Right hindlimb (tissue), 1 donor: ENCODE measurements at regions not wholly inside any gene's neighbourhood (a gene's known extent, or its start where the extent isn't known, plus 50 kb on each side); places are given as distances from the start of the nearest gene placed in this dataset.
"Not testable (repeated sequence)": the region's sequence is repeated elsewhere in the genome, so short reads cannot be mapped to it uniquely, and the experiment has no call there.

Experiments
- DNase-seq: peaks from one replicate; pipeline ENCODE4 v3.0.0-alpha.2; 2018

GRCh38 chr1:222057162-222057561 is 315.3 kb upstream of the DUSP10 start:
- DNase-seq: no peak

GRCh38 chr1:222054416-222054815 is 312.5 kb upstream of the DUSP10 start:
- DNase-seq: no peak

- no peak for DNase-seq
Measured at GRCh38 chr1:222053790-222054294, 312.0 kb upstream of the DUSP10 start.

GRCh38 chr1:222051311-222051710 is 309.4 kb upstream of the DUSP10 start:
- DNase-seq: not testable (repeated sequence)

DNA sequence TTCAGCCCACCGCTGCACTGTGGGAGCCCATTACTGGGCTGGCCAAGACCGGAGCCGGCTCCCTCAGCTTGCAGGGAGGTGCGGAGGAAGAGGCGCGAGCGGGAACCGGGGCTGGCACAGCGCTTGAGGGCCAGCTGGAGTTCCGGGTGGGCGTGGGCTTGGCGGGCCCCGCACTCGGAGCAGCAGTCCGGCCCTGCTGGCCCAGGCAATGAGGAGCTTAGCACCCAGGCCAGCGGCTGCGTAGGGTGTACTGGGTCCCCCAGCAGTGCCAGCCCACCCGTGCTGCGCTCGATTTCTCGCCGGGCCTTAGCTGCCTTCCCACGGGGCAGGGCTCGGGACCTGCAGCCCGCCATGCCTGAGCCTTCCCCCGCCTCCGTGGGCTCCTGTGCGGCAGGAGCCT is 307.8 kb upstream of the DUSP10 start:
- not testable (repeated sequence) for DNase-seq

DNA sequence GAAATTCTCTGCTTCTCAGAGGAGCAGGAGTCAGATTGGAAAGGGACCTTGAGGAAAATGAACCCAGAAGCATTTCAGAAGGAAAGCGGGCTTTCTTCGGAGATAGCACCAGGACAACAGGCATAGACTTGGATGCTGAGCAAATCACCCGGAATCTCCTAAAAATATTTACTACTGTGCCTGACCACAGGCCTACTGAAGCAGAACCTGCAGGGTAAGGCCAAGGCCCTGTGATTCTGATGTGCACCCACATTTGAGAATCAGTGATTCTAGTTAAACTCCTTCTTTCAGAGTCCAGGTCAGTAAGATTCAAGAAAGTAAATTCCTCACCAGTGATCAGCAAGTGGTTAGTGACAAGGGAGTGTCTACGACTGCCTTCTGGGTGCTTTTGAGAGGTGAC is 307.3 kb upstream of the DUSP10 start:
- no peak for DNase-seq

- no peak for DNase-seq
Measured at GRCh38 chr1:222048094-222048595, 306.3 kb upstream of the DUSP10 start.

- DNase-seq: no peak
Measured at GRCh38 chr1:222047366-222047765, 305.5 kb upstream of the DUSP10 start.

DNA sequence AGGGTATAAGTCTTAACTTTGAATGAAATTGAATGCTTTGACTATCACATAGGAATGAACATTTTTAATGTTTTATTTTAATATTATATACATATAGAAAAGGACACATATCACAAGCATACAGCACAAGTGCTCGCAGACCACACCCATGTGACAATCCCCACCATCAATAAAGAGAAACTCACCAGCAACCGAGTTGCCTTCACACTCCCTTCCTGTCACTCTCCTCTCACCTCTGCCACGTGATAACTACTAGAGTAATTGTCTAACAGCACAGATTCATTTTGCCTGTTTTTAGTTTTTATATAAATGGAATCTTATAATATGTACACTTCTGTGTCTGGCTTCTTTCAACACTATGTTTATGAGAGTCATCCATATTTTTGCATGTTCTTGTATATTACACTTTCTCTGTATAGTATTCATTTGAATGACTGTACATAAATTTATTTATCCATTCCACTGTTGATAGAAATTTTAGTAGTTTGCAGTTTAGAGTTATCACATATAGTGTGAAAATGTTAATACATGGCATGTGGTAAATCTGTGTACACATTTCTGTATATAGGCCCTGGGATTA is 304.9 kb upstream of the DUSP10 start:
- no peak for DNase-seq

- no peak for DNase-seq
Measured at GRCh38 chr1:222045786-222046185, 303.9 kb upstream of the DUSP10 start.

DNA sequence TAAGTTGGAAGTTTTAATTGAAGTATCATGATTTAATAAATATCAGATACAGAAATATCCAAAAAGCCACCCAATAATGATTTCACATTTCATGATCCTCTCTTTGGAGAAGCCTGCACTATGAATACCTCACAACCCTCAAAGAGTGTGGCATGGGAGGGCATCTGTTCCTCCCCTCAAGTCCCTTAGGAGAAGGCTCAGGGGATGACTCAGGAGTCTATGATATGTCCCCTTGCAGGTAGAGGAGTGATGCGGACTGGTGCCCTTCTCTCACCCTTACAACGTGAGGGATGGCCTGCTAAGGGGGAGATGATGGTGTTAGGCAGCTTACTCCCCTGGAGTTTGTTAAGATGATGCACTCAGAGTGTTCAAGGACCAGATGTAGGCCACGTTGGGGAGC is 303.3 kb upstream of the DUSP10 start:
- DNase-seq: no peak

- DNase-seq: peak; percentile 43
Measured at GRCh38 chr1:222043444-222044292, 301.8 kb upstream of the DUSP10 start.

GRCh38 chr1:222042120-222042519 is 300.2 kb upstream of the DUSP10 start:
- DNase-seq: no peak

DNA sequence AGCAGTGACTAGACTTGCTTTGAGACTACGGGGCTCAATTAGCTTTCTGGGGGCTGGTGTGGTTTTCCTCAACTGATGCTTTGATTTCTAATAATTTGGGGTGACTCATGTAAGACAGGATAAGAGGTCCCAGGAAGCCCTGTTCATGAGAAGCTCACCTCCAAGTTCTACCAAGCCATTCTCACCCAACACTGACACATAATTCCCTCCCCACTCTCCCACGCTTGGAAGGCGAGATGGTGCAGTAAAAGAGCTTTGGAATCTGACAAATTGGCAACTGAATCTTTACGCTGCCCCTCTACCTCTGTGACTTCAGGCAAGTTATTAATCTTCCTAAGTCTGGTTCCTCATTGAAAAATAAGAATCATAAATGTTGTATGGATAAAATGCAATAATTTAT is 299.1 kb upstream of the DUSP10 start:
- no peak for DNase-seq

GRCh38 chr1:222040121-222040805 is 298.4 kb upstream of the DUSP10 start:
- peak; percentile 42 for DNase-seq

- DNase-seq: no peak
Measured at GRCh38 chr1:222038971-222039370, 297.1 kb upstream of the DUSP10 start.

- DNase-seq: no peak
Measured at GRCh38 chr1:222037720-222038119, 295.8 kb upstream of the DUSP10 start.

GRCh38 chr1:222034790-222035189 is 292.9 kb upstream of the DUSP10 start:
- DNase-seq: no peak

- DNase-seq: no peak
Measured at GRCh38 chr1:222033450-222033849, 291.6 kb upstream of the DUSP10 start.

GRCh38 chr1:222031318-222031717 is 289.4 kb upstream of the DUSP10 start:
- DNase-seq: no peak

DNA sequence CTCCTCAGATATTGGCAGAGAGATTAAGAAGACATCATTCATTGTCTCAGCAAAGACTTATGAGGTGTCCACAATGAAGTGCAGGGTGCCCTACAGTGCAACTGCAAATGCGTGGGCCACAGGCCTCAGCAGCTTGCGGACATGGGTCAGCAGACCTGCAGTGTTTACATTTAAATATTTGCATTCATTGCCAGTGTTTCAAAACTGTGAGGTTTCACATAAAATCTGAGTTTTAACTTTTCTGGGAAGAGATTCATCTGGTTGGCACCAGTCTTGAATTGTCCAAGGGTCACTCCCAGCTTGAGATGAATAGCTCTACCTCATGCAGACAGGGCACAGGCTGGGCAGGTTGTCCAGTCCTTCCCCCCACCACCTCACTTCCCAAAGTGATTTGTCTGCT is 286.8 kb upstream of the DUSP10 start:
- DNase-seq: no peak

DNA sequence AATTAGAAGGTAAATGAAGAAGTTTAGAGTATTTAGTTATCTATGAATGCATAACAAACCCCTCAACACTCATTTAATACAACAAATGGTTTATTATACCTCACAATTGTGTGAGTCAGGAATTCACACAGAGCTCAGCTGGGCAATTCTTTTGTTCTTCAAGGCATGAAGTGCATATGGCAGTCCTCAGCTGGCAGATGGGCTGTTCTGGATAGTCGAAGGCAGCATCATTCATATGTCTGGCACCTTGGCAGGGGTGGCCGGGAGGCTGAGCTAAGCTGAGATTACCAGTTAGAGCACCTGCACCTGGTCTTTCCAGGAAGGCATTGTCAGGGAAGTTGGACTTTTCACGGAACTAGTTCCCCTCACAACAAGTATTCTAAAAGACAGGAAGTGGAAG is 286.2 kb upstream of the DUSP10 start:
- DNase-seq: no peak

DNA sequence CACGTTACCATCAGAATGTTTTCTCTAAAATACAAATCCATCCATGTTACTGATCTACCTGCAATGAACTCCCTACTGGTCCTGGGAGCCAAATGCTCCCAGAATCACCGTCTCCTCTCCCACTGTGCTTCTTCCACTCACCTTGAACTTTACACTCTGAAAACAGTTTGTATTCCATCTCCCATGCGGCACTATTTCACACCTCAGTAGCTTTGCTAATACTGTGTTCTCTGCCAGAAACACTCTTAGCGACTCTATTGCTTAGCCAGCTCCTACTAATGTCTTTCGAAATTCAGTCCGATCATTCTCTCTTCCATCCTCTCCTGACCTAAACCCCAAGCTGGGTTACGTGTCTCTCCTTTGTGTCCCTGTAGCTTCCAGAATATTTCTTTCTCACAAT is 284.4 kb upstream of the DUSP10 start:
- no peak for DNase-seq

GRCh38 chr1:222023025-222023424 is 281.1 kb upstream of the DUSP10 start:
- DNase-seq: no peak
